ENCODE measurements at regions not wholly inside any gene's neighbourhood (a gene's known extent, or its start where the extent isn't known, plus 50 kb on each side); places are given as distances from the start of the nearest gene placed in this dataset.
A peak's percentile ranks its signal among the peaks of the same experiment; 100 is the strongest.
"Not testable (repeated sequence)": the region's sequence is repeated elsewhere in the genome, so short reads cannot be mapped to it uniquely, and the experiment has no call there.

- Histone ChIP-seq H3K4me3 (no peak overlapping the region), H3K9me3 (no peaks in the 10 kb centered on the region), H3K4me1 (no peaks in the 10 kb centered on the region), H3K36me3 (replicated peaks) (no peaks in the 10 kb centered on the region), H3K27me3 (ENCODE audit: low read depth) (no peaks in the 10 kb centered on the region; the same call in 1 of the 2 replicates)
- no peak for DNase-seq (ENCODE audit: low spot score in 2 of 2)
- in situ Hi-C loops (cut with MboI; ENCODE audit: low sequenced_read_pairs) = no loop called here
These were observed 88.2 kb downstream of the KLHL28 start for GRCh38 chr14:44873536-44873935.

GRCh38 chr14:44866770-44867169 is 95.0 kb downstream of the KLHL28 start:
- H3K36me3 ChIP-seq (replicated peaks) = no peaks in the 10 kb centered on the region
- in situ Hi-C loops (cut with MboI; ENCODE audit: low sequenced_read_pairs) = no loop called here
- no peak overlapping the region for H3K4me3 ChIP-seq
- H3K9me3 ChIP-seq = no peaks in the 10 kb centered on the region
- peaks cover 7% of the 10 kb centered on the region; the same call in 1 of the 2 replicates for H3K27me3 ChIP-seq (ENCODE audit: low read depth)
- H3K4me1 ChIP-seq = no peaks in the 10 kb centered on the region
- DNase-seq (ENCODE audit: low spot score in 2 of 2) = no peak

- Histone ChIP-seq H3K27me3 (ENCODE audit: low read depth) (peaks cover 7% of the 10 kb centered on the region; the same call in 1 of the 2 replicates), H3K9me3 (no peaks in the 10 kb centered on the region), H3K4me3 (no peak overlapping the region), H3K4me1 (no peaks in the 10 kb centered on the region), H3K36me3 (replicated peaks) (no peaks in the 10 kb centered on the region)
- no peak for DNase-seq (ENCODE audit: low spot score in 2 of 2)
- in situ Hi-C loops (cut with MboI; ENCODE audit: low sequenced_read_pairs) = no loop called here
These were observed 95.4 kb downstream of the KLHL28 start for GRCh38 chr14:44866322-44866721.

- DNase-seq (ENCODE audit: low spot score in 2 of 2) = no peak
- Histone ChIP-seq H3K4me1 (no peaks in the 10 kb centered on the region), H3K4me3 (no peak overlapping the region), H3K9me3 (no peaks in the 10 kb centered on the region), H3K27me3 (ENCODE audit: low read depth) (peaks cover 7% of the 10 kb centered on the region; the same call in 1 of the 2 replicates), H3K36me3 (replicated peaks) (no peaks in the 10 kb centered on the region)
- in situ Hi-C loops (cut with MboI; ENCODE audit: low sequenced_read_pairs) = no loop called here
These were observed 98.5 kb downstream of the KLHL28 start for GRCh38 chr14:44863271-44863670.

GRCh38 chr14:44854114-44854513 is 107.6 kb downstream of the KLHL28 start:
- in situ Hi-C loops (cut with MboI; ENCODE audit: low sequenced_read_pairs) = no loop called here
- Histone ChIP-seq H3K36me3 (replicated peaks) (no peaks in the 10 kb centered on the region), H3K4me1 (no peaks in the 10 kb centered on the region), H3K27me3 (ENCODE audit: low read depth) (no peaks in the 10 kb centered on the region), H3K9me3 (no peaks in the 10 kb centered on the region), H3K4me3 (no peak overlapping the region)
- no peak for DNase-seq (ENCODE audit: low spot score in 2 of 2)

GRCh38 chr14:44847526-44848309 is 114.0 kb downstream of the KLHL28 start:
- DNase-seq (ENCODE audit: low spot score in 2 of 2) = no peak
- H3K4me3 ChIP-seq = no peak overlapping the region
- H3K27me3 ChIP-seq (ENCODE audit: low read depth) = no peaks in the 10 kb centered on the region
- H3K36me3 ChIP-seq (replicated peaks) = no peaks in the 10 kb centered on the region
- no peaks in the 10 kb centered on the region for H3K4me1 ChIP-seq
- H3K9me3 ChIP-seq = no peaks in the 10 kb centered on the region
- in situ Hi-C loops (cut with MboI; ENCODE audit: low sequenced_read_pairs) = no loop called here

GRCh38 chr14:44846232-44846824 is 115.4 kb downstream of the KLHL28 start:
- Histone ChIP-seq H3K4me1 (no peaks in the 10 kb centered on the region), H3K9me3 (no peaks in the 10 kb centered on the region), H3K36me3 (replicated peaks) (no peaks in the 10 kb centered on the region), H3K27me3 (ENCODE audit: low read depth) (no peaks in the 10 kb centered on the region), H3K4me3 (no peak overlapping the region)
- in situ Hi-C loops (cut with MboI; ENCODE audit: low sequenced_read_pairs) = no loop called here
- peak; percentile 44 to 47 for DNase-seq (ENCODE audit: low spot score in 2 of 2)

- H3K4me1 ChIP-seq; in situ Hi-C loops (cut with MboI; ENCODE audit: low sequenced_read_pairs); DNase-seq (ENCODE audit: low spot score in 2 of 2); H3K9me3 ChIP-seq; H3K27me3 ChIP-seq (ENCODE audit: low read depth); H3K4me3 ChIP-seq; H3K36me3 ChIP-seq (replicated peaks): not testable (repeated sequence)
These were observed 125.8 kb downstream of the KLHL28 start for GRCh38 chr14:44835928-44836327.

- in situ Hi-C loops (cut with MboI; ENCODE audit: low sequenced_read_pairs) = no loop called here
- no peaks in the 10 kb centered on the region for H3K9me3 ChIP-seq
- no peak for DNase-seq (ENCODE audit: low spot score in 2 of 2)
- no peak overlapping the region for H3K4me3 ChIP-seq
- no peaks in the 10 kb centered on the region for H3K36me3 ChIP-seq (replicated peaks)
- H3K4me1 ChIP-seq = no peaks in the 10 kb centered on the region
- H3K27me3 ChIP-seq (ENCODE audit: low read depth) = no peaks in the 10 kb centered on the region
These were observed 128.2 kb downstream of the KLHL28 start for GRCh38 chr14:44833376-44834060.

GRCh38 chr14:44830371-44830770 is 131.4 kb downstream of the KLHL28 start:
- in situ Hi-C loops (cut with MboI; ENCODE audit: low sequenced_read_pairs) = no loop called here
- no peak for DNase-seq (ENCODE audit: low spot score in 2 of 2)
- H3K4me1 ChIP-seq = no peaks in the 10 kb centered on the region
- no peak overlapping the region for H3K4me3 ChIP-seq
- H3K27me3 ChIP-seq (ENCODE audit: low read depth) = no peaks in the 10 kb centered on the region
- no peaks in the 10 kb centered on the region for H3K9me3 ChIP-seq
- no peaks in the 10 kb centered on the region for H3K36me3 ChIP-seq (replicated peaks)

GRCh38 chr14:44829021-44829420 is 132.7 kb downstream of the KLHL28 start:
- peaks cover 3% of the 10 kb centered on the region; the same call in 1 of the 2 replicates for H3K9me3 ChIP-seq
- in situ Hi-C loops (cut with MboI; ENCODE audit: low sequenced_read_pairs) = no loop called here
- no peaks in the 10 kb centered on the region for H3K27me3 ChIP-seq (ENCODE audit: low read depth)
- no peak for DNase-seq (ENCODE audit: low spot score in 2 of 2)
- H3K4me1 ChIP-seq = no peaks in the 10 kb centered on the region
- no peak overlapping the region for H3K4me3 ChIP-seq
- H3K36me3 ChIP-seq (replicated peaks) = no peaks in the 10 kb centered on the region

- no peaks in the 10 kb centered on the region for H3K36me3 ChIP-seq (replicated peaks)
- no peaks in the 10 kb centered on the region for H3K4me1 ChIP-seq
- in situ Hi-C loops (cut with MboI; ENCODE audit: low sequenced_read_pairs) = no loop called here
- no peak for DNase-seq (ENCODE audit: low spot score in 2 of 2)
- no peaks in the 10 kb centered on the region for H3K27me3 ChIP-seq (ENCODE audit: low read depth)
- H3K4me3 ChIP-seq = no peak overlapping the region
- peaks cover 3% of the 10 kb centered on the region; the same call in 1 of the 2 replicates for H3K9me3 ChIP-seq
These were observed 133.7 kb downstream of the KLHL28 start for GRCh38 chr14:44828023-44828422.

GRCh38 chr14:44820230-44820964 is 141.3 kb downstream of the KLHL28 start:
- no peaks in the 10 kb centered on the region for H3K27me3 ChIP-seq (ENCODE audit: low read depth)
- no peaks in the 10 kb centered on the region for H3K36me3 ChIP-seq (replicated peaks)
- H3K4me1 ChIP-seq = no peaks in the 10 kb centered on the region
- in situ Hi-C loops (cut with MboI; ENCODE audit: low sequenced_read_pairs) = no loop called here
- no peak overlapping the region for H3K4me3 ChIP-seq
- H3K9me3 ChIP-seq = peaks cover 3% of the 10 kb centered on the region; the same call in 1 of the 2 replicates
- peak in 1 of 2 experiments; percentile 7 for DNase-seq (ENCODE audit: low spot score in 2 of 2)
